HUDEP-2 (cell line): ENCODE measurements at regions not wholly inside any gene's neighbourhood (a gene's known extent, or its start where the extent isn't known, plus 50 kb on each side); places are given as distances from the start of the nearest gene placed in this dataset.
"Not testable (repeated sequence)": the region's sequence is repeated elsewhere in the genome, so short reads cannot be mapped to it uniquely, and the experiment has no call there.

Experiments used
- DNase-seq, 76 experiments: peaks; one replicate each; lab custom pipeline; 2025; ENCODE audit not compliant: unreplicated experiment in 76 of 76; lab: John Stamatoyannopoulos, UW

GRCh38 chr20:50323777-50324775 is 133.4 kb downstream of the CEBPB start:
- DNase-seq = no peak

DNA sequence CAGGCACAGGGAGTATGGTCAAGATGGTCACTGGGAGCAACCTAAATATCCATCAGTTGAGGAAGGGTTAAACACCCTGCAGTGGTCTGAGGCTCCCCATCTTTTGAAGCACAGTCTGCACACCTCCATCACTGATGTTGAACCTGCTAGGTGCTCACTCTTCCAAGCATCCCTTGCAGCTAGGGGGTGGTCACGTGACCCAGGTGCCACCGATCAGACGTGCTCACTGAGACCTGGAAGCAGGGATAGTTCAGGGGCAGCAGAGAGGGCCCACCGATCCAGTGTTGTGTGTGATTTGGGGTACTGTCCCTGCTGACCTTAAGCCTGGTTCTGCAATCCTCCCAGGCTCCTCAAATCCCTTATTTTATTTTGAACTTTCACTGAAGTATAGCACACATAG is 134.6 kb downstream of the CEBPB start:
- DNase-seq = no peak

- DNase-seq = no peak
Observed at GRCh38 chr20:50325651-50326050, 135.0 kb downstream of the CEBPB start.

DNA sequence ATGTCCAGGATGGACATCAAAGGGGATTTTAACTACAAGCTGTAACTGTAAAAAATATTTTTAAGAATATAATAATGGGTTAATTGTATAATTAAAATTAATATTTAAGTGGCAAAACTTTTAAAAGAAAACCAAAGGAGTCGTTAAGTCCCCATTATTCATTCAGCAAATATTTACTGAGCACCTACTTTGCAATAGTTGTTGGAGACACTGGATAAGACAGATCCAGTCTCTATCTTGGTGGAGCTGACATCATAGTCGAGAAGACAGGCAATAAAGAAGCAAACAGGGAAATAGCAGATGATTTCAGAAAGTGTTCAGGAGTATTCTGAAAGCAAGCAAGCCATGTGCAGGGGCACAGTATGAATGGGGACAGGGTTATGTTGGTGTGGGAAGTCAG is 137.0 kb downstream of the CEBPB start:
- no peak for DNase-seq

DNA sequence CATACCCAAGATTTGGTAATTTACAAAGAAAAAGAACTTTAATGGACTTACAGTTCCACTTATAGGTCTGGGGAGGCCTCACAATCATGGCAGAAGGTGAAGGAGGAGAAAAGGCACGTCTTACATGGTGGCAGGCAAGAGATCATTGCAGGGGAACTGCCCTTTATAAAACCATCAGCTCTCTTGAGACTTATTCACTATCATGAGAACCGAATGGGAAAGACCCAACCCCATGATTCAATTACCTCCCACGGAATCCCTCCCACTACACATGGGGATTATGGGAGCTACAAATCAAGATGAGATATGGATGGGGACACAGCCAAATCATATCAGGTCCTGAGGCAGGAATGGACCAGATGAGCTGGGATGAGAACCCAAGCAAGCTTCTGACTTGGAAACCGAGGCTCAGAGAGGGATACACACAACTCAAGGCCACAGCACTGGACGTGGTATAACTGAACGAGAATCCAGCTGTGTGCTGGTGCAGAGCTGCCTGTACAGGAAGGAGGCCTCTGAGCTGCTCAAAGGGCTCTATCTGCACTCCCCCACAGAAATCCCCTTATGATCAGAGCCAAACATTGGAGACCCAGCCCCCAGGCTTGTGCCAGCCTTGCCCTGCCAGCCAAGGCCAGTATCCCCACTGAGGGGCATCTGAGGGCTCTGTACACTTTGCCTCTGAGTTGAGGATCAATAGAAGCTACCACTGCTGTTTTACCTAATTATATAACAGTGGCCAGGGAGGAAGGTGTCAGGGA is 137.8 kb downstream of the CEBPB start:
- no peak for DNase-seq

- no peak for DNase-seq
Observed at GRCh38 chr20:50328996-50329898, 138.6 kb downstream of the CEBPB start.

DNA sequence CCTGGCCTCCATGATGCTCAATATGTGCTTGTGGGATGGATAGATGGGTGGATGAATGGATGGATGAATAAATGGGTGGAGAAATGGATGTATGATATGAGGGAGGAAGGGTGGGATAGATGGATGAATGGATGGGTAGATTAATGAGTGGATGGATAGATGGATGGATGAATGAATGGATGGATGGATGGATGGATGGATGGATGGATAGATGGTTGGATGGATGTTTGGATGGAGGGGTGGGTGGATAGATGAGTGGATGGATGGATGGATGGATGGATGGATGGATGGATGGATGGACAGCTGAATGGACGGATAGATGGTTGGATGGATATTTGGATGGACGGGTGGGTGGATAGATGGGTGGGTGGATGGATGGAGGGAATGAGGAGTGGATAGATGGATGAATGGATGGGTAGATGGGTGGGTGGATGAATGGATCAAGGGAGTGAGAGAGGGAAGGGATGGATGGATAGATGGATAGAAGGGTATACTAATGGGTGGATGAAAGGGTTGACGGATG is 139.4 kb downstream of the CEBPB start:
- DNase-seq = no peak

DNA sequence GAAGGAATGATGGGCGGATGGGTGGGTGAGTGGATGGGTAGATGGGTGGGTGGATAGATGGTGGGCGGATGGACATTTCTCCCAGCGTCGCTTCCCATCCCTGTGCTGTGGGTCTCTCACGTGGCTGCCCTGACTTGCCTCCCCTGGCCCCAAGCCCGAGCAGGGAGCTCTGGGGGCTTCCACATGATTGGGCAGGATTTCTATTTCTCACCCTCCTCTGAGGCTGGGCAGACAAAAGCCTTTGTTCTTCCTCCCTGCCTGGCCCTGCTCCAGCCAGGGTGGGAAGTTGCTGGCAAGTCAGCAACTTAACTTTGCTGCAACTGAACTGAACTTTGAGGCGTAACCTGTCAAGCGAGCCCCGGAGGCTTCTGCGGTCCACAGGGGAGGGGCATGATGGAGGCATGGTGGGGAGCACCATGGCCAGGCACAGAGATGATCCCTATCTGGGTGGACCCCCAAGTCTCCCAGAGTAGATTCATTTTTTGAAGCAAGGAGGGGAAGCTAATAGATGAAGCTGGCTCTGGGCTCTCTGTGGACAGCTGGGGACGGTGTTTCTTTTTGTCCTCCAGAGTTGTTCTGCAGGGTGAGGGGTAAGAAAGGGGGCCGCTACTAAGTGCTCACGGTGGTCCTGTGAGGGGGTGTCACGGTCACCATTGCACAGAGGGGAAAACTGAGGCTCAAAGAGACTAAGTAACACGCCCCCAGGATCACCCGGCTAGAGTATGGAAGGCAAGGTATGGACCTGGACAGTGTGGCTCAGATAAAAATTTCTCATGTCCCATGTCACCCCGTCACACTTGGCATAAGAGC is 140.1 kb downstream of the CEBPB start:
- no peak for DNase-seq

DNA sequence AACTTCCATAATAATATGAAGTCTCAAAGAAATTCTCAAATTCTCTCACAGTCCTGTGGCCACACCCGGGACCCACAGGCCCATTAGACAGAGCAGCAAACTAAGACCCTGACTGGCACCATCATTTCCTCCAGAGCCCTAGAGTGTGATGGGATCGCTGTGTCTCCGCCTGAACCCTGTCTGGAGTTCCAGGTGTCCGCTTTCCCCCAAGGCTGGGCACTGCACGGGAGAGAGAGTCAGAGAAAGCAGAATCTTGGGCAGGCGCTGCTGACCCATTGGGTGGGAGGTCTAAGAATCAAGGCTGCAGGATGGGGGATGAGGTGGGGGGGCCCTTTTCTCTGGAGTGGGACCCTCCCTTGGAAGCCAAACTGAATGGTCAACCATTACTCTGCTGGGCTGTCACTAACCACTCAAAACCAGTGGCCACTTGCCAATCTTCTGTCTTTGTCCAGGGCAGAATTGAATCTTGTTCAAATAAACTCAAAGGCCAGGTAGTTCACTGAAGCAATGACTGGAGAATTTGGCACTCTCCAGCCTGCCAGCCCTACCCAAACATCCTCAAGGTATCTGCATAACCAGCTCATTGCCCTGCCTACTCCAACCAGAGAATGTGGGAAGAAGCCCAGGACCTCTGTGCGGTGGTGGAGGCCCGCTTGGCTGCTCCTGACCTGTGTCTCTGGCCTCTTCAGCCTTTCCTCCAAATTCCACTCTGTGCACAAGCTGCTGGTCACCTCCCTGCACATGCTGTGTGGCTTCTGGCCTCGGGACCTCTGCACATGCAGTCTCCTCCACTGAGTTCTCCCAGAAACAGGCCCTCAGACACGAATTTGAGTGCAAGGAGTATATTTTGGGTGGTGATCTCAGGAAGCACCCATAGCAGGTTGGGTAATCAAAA is 141.1 kb downstream of the CEBPB start:
- DNase-seq = no peak

GRCh38 chr20:50332491-50332980 is 141.9 kb downstream of the CEBPB start:
- DNase-seq = no peak

- no peak for DNase-seq
Observed at GRCh38 chr20:50333131-50333670, 142.6 kb downstream of the CEBPB start.

- DNase-seq = no peak
Observed at GRCh38 chr20:50333812-50334211, 143.2 kb downstream of the CEBPB start.

DNA sequence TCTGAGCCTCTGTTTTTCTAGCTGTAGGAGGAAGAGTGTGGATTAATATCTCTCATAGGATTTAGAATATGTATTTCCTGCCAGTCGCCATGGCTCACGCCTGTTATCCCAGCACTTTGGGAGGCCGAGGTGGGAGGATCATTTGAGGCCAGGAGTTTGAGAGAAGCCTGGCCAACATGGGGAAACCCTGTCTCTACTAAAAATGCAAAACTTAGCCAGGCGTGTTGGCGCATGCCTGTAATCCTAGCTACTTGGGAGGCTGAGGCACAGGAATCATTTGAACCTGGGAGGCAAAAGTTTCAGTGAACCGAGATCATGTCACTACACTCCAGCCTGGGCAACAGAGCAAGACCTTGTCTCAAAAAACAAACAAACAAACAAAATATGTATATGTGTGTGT is 143.9 kb downstream of the CEBPB start:
- DNase-seq = not testable (repeated sequence)

DNA sequence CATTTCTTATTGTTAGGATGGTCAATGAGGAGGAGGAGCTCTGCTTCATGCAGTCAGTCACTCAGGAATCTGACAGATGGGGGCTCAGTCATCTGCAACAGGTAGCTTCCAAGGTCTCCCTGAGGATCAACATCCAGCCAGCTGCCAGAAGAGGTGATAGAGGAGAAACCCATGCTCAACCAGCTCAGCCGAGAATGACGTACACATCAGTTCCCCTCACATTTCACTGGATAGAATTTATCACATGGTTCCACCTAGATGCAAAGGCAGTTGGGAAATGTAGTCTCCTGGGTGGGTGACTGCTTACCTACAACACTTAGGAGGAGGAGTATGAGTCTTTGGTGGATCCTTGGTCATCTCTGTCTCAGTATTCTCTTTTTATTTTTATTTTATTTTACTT is 144.5 kb downstream of the CEBPB start:
- peak in 3 of 76 experiments; percentile 3 to 21 (median 9) for DNase-seq

DNA sequence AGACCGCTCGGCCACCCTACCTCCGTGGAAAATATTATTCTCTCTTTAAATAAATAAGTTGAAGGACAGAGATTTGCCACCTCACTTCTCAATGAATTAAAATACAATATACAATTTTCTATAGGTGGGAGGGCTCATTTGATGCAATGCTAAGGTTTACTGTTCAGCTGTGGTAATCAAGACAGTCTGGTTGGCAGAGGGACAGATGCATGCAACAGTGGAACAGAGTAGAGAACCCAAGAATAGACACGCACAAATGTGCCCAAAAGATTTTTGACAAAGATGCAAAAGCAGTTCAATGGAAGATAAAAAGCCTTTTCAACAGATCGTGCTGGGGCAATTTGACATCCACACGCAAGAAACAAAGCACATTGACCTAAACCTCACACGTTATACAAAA is 145.2 kb downstream of the CEBPB start:
- DNase-seq = no peak

DNA sequence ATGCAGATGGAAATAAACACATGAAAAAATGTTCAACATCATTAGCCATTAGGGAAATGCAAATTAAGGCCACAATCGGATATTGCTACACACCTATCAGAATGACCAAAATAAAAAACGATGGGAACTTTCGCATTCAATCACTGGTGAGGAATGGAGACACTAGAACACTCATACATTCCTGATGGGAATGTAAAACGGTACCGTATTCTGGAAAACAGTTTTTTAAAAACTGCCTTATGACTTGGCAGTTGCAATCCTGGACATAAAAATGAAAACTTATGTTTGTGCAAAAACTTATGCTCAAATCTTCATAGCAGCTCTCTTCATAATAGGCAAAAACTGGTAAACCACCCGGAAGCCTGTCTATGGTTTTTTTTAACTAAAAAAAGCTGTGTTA is 146.0 kb downstream of the CEBPB start:
- no peak for DNase-seq

- no peak for DNase-seq
Observed at GRCh38 chr20:50337521-50338466, 147.2 kb downstream of the CEBPB start.
